Liver (tissue), 7 donors: ENCODE measurements at regions not wholly inside any gene's neighbourhood (a gene's known extent, or its start where the extent isn't known, plus 50 kb on each side); places are given as distances from the start of the nearest gene placed in this dataset.
"Not testable (repeated sequence)": the region's sequence is repeated elsewhere in the genome, so short reads cannot be mapped to it uniquely, and the experiment has no call there.

Source experiments
- DNase-seq: peaks from one replicate; pipeline ENCODE4 v3.0.0-alpha.2; 2017; ENCODE audit warnings: low spot score
- H3K27ac ChIP-seq, 2 donors: one replicate each; pipeline ENCODE4 v1.7.0; 2013; ENCODE audit warnings: inconsistent platforms in 2 of 2, low read length in 2 of 2, control low read depth in 1 of 2, low read depth in 1 of 2, mild to moderate bottlenecking in 1 of 2
- H3K27me3 ChIP-seq, 4 donors: one replicate each; pipeline versions ENCODE4 v1.6.1 to v1.7.0; 2013; ENCODE audit warnings: low read length in 3 of 4, inconsistent platforms in 1 of 4, mild to moderate bottlenecking in 1 of 4, moderate library complexity in 1 of 4; ENCODE audit not compliant: control insufficient read depth in 4 of 4, insufficient read depth in 4 of 4
- H3K36me3 ChIP-seq, 4 donors: one replicate each; pipeline versions ENCODE4 v1.6.1 to v1.7.0; 2013; ENCODE audit warnings: low read length in 3 of 4, mild to moderate bottlenecking in 3 of 4, low read depth in 1 of 4, moderate library complexity in 1 of 4; ENCODE audit not compliant: control insufficient read depth in 4 of 4, insufficient read depth in 3 of 4
- H3K4me1 ChIP-seq, 4 donors: one replicate each; pipeline versions ENCODE4 v1.6.1 to v1.7.0; 2013; ENCODE audit warnings: low read length in 3 of 4, mild to moderate bottlenecking in 3 of 4, moderate library complexity in 1 of 4; ENCODE audit not compliant: control insufficient read depth in 4 of 4, insufficient read depth in 4 of 4
- H3K4me3 ChIP-seq, 3 donors: one replicate each; pipeline versions ENCODE4 v1.6.1 to v1.7.0; 2013; ENCODE audit warnings: low read length in 3 of 3, control low read depth in 1 of 3, low read depth in 1 of 3, mild to moderate bottlenecking in 1 of 3
- H3K9ac ChIP-seq, 2 donors: one replicate each; pipeline ENCODE4 v1.7.0; 2013; ENCODE audit warnings: low read length in 2 of 2, mild to moderate bottlenecking in 2 of 2, moderate library complexity in 2 of 2, control low read depth in 1 of 2, low read depth in 1 of 2
- H3K9me3 ChIP-seq, 4 donors: one replicate each; pipeline versions ENCODE4 v1.6.1 to v1.7.0; 2013; ENCODE audit warnings: low read length in 3 of 4; ENCODE audit not compliant: control insufficient read depth in 4 of 4
- ATF3 ChIP-seq: IDR thresholded peaks from 2 replicates; pipeline ENCODE4 v1.6.1; 2016; ENCODE audit warnings: antibody characterized with exemption
- EGR1 ChIP-seq, 2 donors: IDR thresholded peaks; 2 replicates each; pipeline ENCODE4 v1.6.1; 2016 to 2018; ENCODE audit warnings: antibody characterized with exemption in 2 of 2, low read depth in 2 of 2
- FOXA1 ChIP-seq: IDR thresholded peaks from 2 replicates; pipeline ENCODE4 v1.6.1; 2016; ENCODE audit warnings: antibody characterized with exemption
- FOXA2 ChIP-seq: IDR thresholded peaks from 2 replicates; pipeline ENCODE4 v1.6.1; 2016; ENCODE audit warnings: antibody characterized with exemption
- JUND ChIP-seq, 2 donors: IDR thresholded peaks; 2 replicates each; pipeline ENCODE4 v1.6.1; 2016; ENCODE audit warnings: antibody characterized with exemption in 2 of 2
- MAX ChIP-seq: IDR thresholded peaks from 2 replicates; pipeline ENCODE4 v1.6.1; 2016; ENCODE audit warnings: antibody characterized with exemption
- NR2F2 ChIP-seq: IDR thresholded peaks from 2 replicates; pipeline ENCODE4 v1.6.1; 2016; ENCODE audit warnings: antibody characterized with exemption
- RAD21 ChIP-seq, 2 donors: IDR thresholded peaks; 2 replicates each; pipeline ENCODE4 v1.6.1; 2016; ENCODE audit warnings: antibody characterized with exemption in 2 of 2, mild to moderate bottlenecking in 2 of 2
- RXRA ChIP-seq, 2 donors: IDR thresholded peaks; 2 replicates each; pipeline ENCODE4 v1.6.1; 2017 to 2018; ENCODE audit warnings: antibody characterized with exemption in 2 of 2, mild to moderate bottlenecking in 1 of 2
- SP1 ChIP-seq: IDR thresholded peaks from 2 replicates; pipeline ENCODE4 v1.6.1; 2018; ENCODE audit warnings: antibody characterized with exemption, mild to moderate bottlenecking
- TAF1 ChIP-seq: conservative IDR thresholded peaks from 2 replicates; pipeline ENCODE4 v1.6.1; 2016; ENCODE audit warnings: antibody characterized with exemption, mild to moderate bottlenecking
- YY1 ChIP-seq: IDR thresholded peaks from 2 replicates; pipeline ENCODE4 v1.6.1; 2016; ENCODE audit warnings: antibody characterized with exemption, mild to moderate bottlenecking
- ZBTB33 ChIP-seq: IDR thresholded peaks from 2 replicates; pipeline ENCODE4 v1.6.1; 2016; ENCODE audit warnings: antibody characterized with exemption
- WGBS: extraction: QIAGEN DNeasy Blood & Tissue Kit; methylation state at CpG from one replicate; pipeline ENCODE4 v1.1.7; 2013; 5-methylcytosine and 5-hydroxymethylcytosine counted together
- donor health status: healthy.
- donor health status: healthy.
- donor health status: healthy.
- donor health status: healthy.

GRCh38 chr4:160100316-160100715, 997.4 kb downstream of the RAPGEF2 start:
- Histone ChIP-seq H3K36me3 (no peaks in the 10 kb centered on the region), H3K4me3 (no peak overlapping the region), H3K27me3 (no peaks in the 10 kb centered on the region), H3K9me3 (peaks cover 0 to 1% (median 0%) of the 10 kb centered on the region in 4 donors), H3K4me1 (no peaks in the 10 kb centered on the region), H3K9ac (no peak overlapping the region), H3K27ac (no peak overlapping the region)
- DNase-seq: no peak
- WGBS: 92% methylated on average over 1 of the region's 1 CpG
- TF ChIP-seq ZBTB33 (no peak), EGR1 (IDR thresholded peaks at IDR 0.05; ENCODE audit: low read depth in 2 of 2) (no peak), FOXA1 (no peak), JUND (IDR thresholded peaks at IDR 0.05) (no peak), SP1 (no peak), ATF3 (no peak), RXRA (IDR thresholded peaks at IDR 0.05) (no peak), RAD21 (IDR thresholded peaks at IDR 0.05) (no peak), FOXA2 (no peak), YY1 (no peak), MAX (no peak), NR2F2 (no peak)

- peaks cover 0 to 2% (median under 1%) of the 10 kb centered on the region in 4 donors for H3K9me3 ChIP-seq
- H3K9ac ChIP-seq: no peak overlapping the region
- no peak overlapping the region for H3K4me3 ChIP-seq
- WGBS: 74% methylated on average over 3 of the region's 3 CpGs
- no peaks in the 10 kb centered on the region for H3K4me1 ChIP-seq
- no peak overlapping the region for H3K27ac ChIP-seq
- H3K27me3 ChIP-seq: no peaks in the 10 kb centered on the region
- DNase-seq: no peak
- TF ChIP-seq NR2F2: no peak
- TF ChIP-seq JUND (IDR thresholded peaks at IDR 0.05): no peak
- TF ChIP-seq ZBTB33: no peak
- H3K36me3 ChIP-seq: no peaks in the 10 kb centered on the region
These were observed 1008.0 kb downstream of the RAPGEF2 start for GRCh38 chr4:160110891-160111290.

- no peak for TF ChIP-seq TAF1
- no peak for TF ChIP-seq MAX
- no peak for TF ChIP-seq JUND (IDR thresholded peaks at IDR 0.05)
- no peak for TF ChIP-seq RXRA (IDR thresholded peaks at IDR 0.05)
- H3K9me3 ChIP-seq: peaks cover 0 to 5% (median 0%) of the 10 kb centered on the region in 4 donors
These were observed 1014.8 kb downstream of the RAPGEF2 start for GRCh38 chr4:160117686-160118085.

GRCh38 chr4:160125576-160126287, 1022.9 kb downstream of the RAPGEF2 start:
- not testable (repeated sequence) for H3K27ac ChIP-seq, H3K9ac ChIP-seq, H3K9me3 ChIP-seq, H3K4me1 ChIP-seq, H3K36me3 ChIP-seq, DNase-seq, H3K27me3 ChIP-seq, H3K4me3 ChIP-seq
- WGBS: 92% methylated on average over 24 of the region's 24 CpGs

More at GRCh38 chr4:160117686-160118085, 1014.8 kb downstream of the RAPGEF2 start:
- Histone ChIP-seq H3K27ac (no peak overlapping the region), H3K27me3 (no peaks in the 10 kb centered on the region), H3K9ac (no peak overlapping the region), H3K4me1 (no peaks in the 10 kb centered on the region), H3K36me3 (no peaks in the 10 kb centered on the region), H3K4me3 (no peak overlapping the region)
- DNase-seq: no peak
